Type B pancreatic cell (in vitro differentiated cells): ENCODE measurements at regions not wholly inside any gene's neighbourhood (a gene's known extent, or its start where the extent isn't known, plus 50 kb on each side); places are given as distances from the start of the nearest gene placed in this dataset.

Experiments
- DNase-seq: peaks from one replicate; pipeline ENCODE4 v3.0.0; 2021; ENCODE audit warnings: mixed read lengths; ENCODE audit not compliant: unreplicated experiment; ENCODE audit errors: extremely low spot score
- H3K27ac Mint-ChIP-seq: 2 replicates; pipeline ENCODE4 v1.8.0; 2021; ENCODE audit warnings: mild to moderate bottlenecking, mixed read lengths
- H3K27me3 Mint-ChIP-seq: 2 replicates; pipeline ENCODE4 v1.8.0; 2021; ENCODE audit warnings: mixed read lengths
- H3K36me3 Mint-ChIP-seq: 2 replicates; pipeline ENCODE4 v1.8.0; 2021; ENCODE audit warnings: mixed read lengths
- H3K4me1 Mint-ChIP-seq: one replicate; pipeline ENCODE4 v1.8.0; 2021; ENCODE audit warnings: mixed read lengths; ENCODE audit not compliant: unreplicated experiment
- H3K4me3 Mint-ChIP-seq: 2 replicates; pipeline ENCODE4 v1.8.0; 2021; ENCODE audit warnings: mild to moderate bottlenecking, mixed read lengths
- H3K9me3 Mint-ChIP-seq: 2 replicates; pipeline ENCODE4 v1.8.0; 2021; ENCODE audit warnings: mixed read lengths
- CTCF ChIP-seq: fragments of 200-600 bp; sonication (generic); conservative IDR thresholded peaks from 2 replicates; pipeline ENCODE4 v1.5.0; 2021; ENCODE audit warnings: antibody characterized with exemption, mild to moderate bottlenecking

GRCh38 chr3:72093992-72094334 is 309.0 kb upstream of the PROK2 start:
- H3K4me1 Mint-ChIP-seq: no peaks in the 10 kb centered on the region
- no peak for TF ChIP-seq CTCF
- peaks cover 43% of the 10 kb centered on the region for H3K27me3 Mint-ChIP-seq
- H3K27ac Mint-ChIP-seq: no peak overlapping the region
- H3K9me3 Mint-ChIP-seq: no peaks in the 10 kb centered on the region
- no peaks in the 10 kb centered on the region for H3K36me3 Mint-ChIP-seq
- DNase-seq: no peak
- no peak overlapping the region for H3K4me3 Mint-ChIP-seq

GRCh38 chr3:72093270-72093991 is 308.5 kb upstream of the PROK2 start:
- peaks cover 39% of the 10 kb centered on the region for H3K27me3 Mint-ChIP-seq
- TF ChIP-seq CTCF: no peak
- H3K36me3 Mint-ChIP-seq: no peaks in the 10 kb centered on the region
- no peaks in the 10 kb centered on the region for H3K4me1 Mint-ChIP-seq
- H3K9me3 Mint-ChIP-seq: no peaks in the 10 kb centered on the region
- H3K27ac Mint-ChIP-seq: no peak overlapping the region
- no peak for DNase-seq
- no peak overlapping the region for H3K4me3 Mint-ChIP-seq

GRCh38 chr3:72092778-72093177 is 307.8 kb upstream of the PROK2 start:
- Mint-ChIP-seq H3K4me1 (no peaks in the 10 kb centered on the region), H3K27me3 (peaks cover 35% of the 10 kb centered on the region), H3K9me3 (no peaks in the 10 kb centered on the region), H3K4me3 (no peak overlapping the region), H3K36me3 (no peaks in the 10 kb centered on the region), H3K27ac (no peak overlapping the region)
- DNase-seq: no peak
- TF ChIP-seq CTCF: no peak

GRCh38 chr3:72088486-72089025 is 303.6 kb upstream of the PROK2 start:
- TF ChIP-seq CTCF: no peak
- Mint-ChIP-seq H3K36me3 (no peaks in the 10 kb centered on the region), H3K4me3 (no peak overlapping the region), H3K9me3 (peaks cover under 1% of the 10 kb centered on the region), H3K4me1 (peaks cover 9% of the 10 kb centered on the region), H3K27me3 (peaks cover 16% of the 10 kb centered on the region), H3K27ac (no peak overlapping the region)
- DNase-seq: no peak

GRCh38 chr3:72087420-72087819 is 302.5 kb upstream of the PROK2 start:
- peaks cover 7% of the 10 kb centered on the region for H3K27me3 Mint-ChIP-seq
- H3K4me1 Mint-ChIP-seq: peaks cover 20% of the 10 kb centered on the region
- no peaks in the 10 kb centered on the region for H3K36me3 Mint-ChIP-seq
- H3K9me3 Mint-ChIP-seq: peaks cover 5% of the 10 kb centered on the region
- DNase-seq: no peak
- H3K4me3 Mint-ChIP-seq: no peak overlapping the region
- TF ChIP-seq CTCF: no peak
- H3K27ac Mint-ChIP-seq: no peak overlapping the region

- H3K4me1 Mint-ChIP-seq: peaks cover 28% of the 10 kb centered on the region
- no peak overlapping the region for H3K27ac Mint-ChIP-seq
- H3K9me3 Mint-ChIP-seq: peaks cover 5% of the 10 kb centered on the region
- H3K27me3 Mint-ChIP-seq: peaks cover 7% of the 10 kb centered on the region
- no peak for TF ChIP-seq CTCF
- H3K4me3 Mint-ChIP-seq: no peak overlapping the region
- no peaks in the 10 kb centered on the region for H3K36me3 Mint-ChIP-seq
- DNase-seq: no peak
Observed at GRCh38 chr3:72086743-72087087, 301.8 kb upstream of the PROK2 start.
